Colonic mucosa (tissue), 4 donors: ENCODE measurements at regions not wholly inside any gene's neighbourhood (a gene's known extent, or its start where the extent isn't known, plus 50 kb on each side); places are given as distances from the start of the nearest gene placed in this dataset.

Experiments
- DNase-seq: peaks from one replicate; pipeline ENCODE4 v3.0.0-alpha.2; 2020
- H3K27ac ChIP-seq: fragments of 200-600 bp; one replicate; pipeline ENCODE4 v1.8.0; 2021
- H3K27me3 ChIP-seq: fragments of 200-600 bp; one replicate; pipeline ENCODE4 v1.8.0; 2021
- H3K36me3 ChIP-seq: fragments of 200-600 bp; one replicate; pipeline ENCODE4 v1.8.0; 2021
- H3K4me1 ChIP-seq: fragments of 200-600 bp; one replicate; pipeline ENCODE4 v1.8.0; 2021; ENCODE audit warnings: mild to moderate bottlenecking
- H3K4me3 ChIP-seq: fragments of 200-600 bp; one replicate; pipeline ENCODE4 v1.8.0; 2021
- H3K9ac ChIP-seq, 2 donors: one replicate each; pipeline ENCODE4 v1.7.0; 2013; ENCODE audit warnings: control low read depth in 2 of 2, low read depth in 2 of 2, low read length in 2 of 2
- H3K9me3 ChIP-seq: fragments of 200-600 bp; one replicate; pipeline ENCODE4 v1.8.0; 2021
- intact Hi-C: fragments of 100-400 bp; cut with DNase I; formaldehyde crosslinking; loops from one replicate; pipeline ENCODE4 v1.14.1; 2022
- TF ChIP-seq, protein P1 (sequence below): fragments of 200-600 bp; IDR thresholded peaks from one replicate; pipeline ENCODE4 v1.8.0; 2022; ENCODE audit warnings: antibody characterized with exemption, mild to moderate bottlenecking
- donor health status: healthy.
- donor health status: DM: no; HTN: no; CAD: no.
- donor health status: DM: no; HTN: no; CAD: no.

DNA sequence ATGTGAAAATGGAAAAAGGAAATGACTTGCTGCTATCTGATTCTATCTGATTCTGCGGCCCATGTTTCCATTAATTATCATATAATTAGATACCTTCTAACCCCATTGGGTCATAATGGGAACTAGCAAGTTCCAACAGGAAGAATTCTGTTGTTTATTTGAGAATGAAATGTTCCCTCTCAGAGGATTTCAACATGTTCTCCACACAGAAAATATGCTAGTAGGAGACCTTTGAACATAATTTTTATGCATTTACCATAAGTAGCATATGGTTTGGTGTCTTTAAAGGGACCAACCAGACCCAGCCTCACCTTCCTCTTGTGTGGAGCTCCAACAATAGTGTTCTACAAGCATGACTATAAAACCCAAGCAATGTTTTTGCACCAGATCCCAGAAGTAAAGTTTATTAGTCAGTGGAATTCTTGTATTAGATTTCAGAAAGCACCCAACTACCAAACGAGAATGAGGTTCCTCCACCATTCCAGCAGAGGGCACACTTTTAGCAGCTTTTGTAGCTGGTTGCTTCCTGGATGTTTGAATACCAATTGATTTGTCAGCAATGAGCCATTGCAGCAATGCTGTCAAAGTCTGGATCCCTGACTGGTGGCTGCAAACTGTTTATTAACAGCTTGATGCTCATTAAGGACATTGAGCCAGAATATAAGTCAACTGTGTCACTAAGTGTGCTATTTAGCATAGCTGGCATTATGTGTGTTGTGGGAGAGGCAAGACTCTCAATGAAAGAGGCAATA lies 143.6 kb upstream of the GJE1 start:
- intact Hi-C loops, result no loop called here
- TF ChIP-seq, protein P1, sequence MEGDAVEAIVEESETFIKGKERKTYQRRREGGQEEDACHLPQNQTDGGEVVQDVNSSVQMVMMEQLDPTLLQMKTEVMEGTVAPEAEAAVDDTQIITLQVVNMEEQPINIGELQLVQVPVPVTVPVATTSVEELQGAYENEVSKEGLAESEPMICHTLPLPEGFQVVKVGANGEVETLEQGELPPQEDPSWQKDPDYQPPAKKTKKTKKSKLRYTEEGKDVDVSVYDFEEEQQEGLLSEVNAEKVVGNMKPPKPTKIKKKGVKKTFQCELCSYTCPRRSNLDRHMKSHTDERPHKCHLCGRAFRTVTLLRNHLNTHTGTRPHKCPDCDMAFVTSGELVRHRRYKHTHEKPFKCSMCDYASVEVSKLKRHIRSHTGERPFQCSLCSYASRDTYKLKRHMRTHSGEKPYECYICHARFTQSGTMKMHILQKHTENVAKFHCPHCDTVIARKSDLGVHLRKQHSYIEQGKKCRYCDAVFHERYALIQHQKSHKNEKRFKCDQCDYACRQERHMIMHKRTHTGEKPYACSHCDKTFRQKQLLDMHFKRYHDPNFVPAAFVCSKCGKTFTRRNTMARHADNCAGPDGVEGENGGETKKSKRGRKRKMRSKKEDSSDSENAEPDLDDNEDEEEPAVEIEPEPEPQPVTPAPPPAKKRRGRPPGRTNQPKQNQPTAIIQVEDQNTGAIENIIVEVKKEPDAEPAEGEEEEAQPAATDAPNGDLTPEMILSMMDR, result peak; percentile 40
- no peaks in the 10 kb centered on the region for H3K36me3 ChIP-seq
- H3K9me3 ChIP-seq, result no peaks in the 10 kb centered on the region
- H3K27ac ChIP-seq, result no peak overlapping the region
- H3K9ac ChIP-seq, result no peak overlapping the region
- no peaks in the 10 kb centered on the region for H3K27me3 ChIP-seq
- no peak for DNase-seq
- no peak overlapping the region for H3K4me3 ChIP-seq
- no peaks in the 10 kb centered on the region for H3K4me1 ChIP-seq

DNA sequence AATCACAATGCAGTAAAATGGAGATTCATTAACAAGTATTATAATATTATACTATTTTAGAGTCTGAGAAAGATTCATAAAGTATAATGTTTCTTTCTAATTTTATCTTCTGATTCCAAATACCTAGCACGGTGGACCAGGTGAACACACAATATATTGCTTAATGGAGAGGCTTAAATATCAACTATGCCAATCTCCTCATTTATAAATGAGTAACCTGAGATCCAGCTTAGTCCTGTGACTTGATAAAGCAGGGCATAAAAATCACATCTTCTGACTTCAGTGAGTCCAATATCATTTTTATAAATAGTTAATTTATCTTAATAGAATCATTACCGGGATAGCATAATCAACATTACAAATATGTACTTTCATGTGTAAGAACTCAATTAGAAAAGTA lies 144.4 kb upstream of the GJE1 start:
- Histone ChIP-seq H3K27me3 (no peaks in the 10 kb centered on the region), H3K27ac (no peak overlapping the region), H3K4me1 (no peaks in the 10 kb centered on the region), H3K9me3 (no peaks in the 10 kb centered on the region), H3K36me3 (no peaks in the 10 kb centered on the region), H3K9ac (no peak overlapping the region), H3K4me3 (no peak overlapping the region)
- intact Hi-C loops, result no loop called here
- DNase-seq, result no peak
- TF ChIP-seq, protein P1, result no peak

DNA sequence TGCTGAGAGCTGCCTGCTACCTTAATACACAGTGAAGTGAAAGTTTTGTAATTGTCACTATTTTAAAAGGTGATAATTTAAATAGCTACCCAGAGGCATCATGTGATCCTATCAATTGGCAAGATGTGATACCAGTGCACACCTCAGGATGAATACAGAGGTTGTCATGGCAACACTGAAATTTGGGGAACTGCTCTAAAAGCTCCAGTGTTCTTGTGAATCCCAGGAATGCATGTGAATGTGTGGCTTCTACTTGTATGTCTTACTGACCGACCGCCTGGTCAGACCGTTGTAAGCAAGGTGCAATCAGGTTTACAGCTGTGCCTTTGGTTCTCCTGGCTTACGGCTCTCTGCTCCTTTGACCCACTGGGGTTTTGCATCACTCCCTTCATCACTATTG lies 146.3 kb upstream of the GJE1 start:
- no peak overlapping the region for H3K27ac ChIP-seq
- no peak overlapping the region for H3K4me3 ChIP-seq
- intact Hi-C loops, result no loop called here
- H3K27me3 ChIP-seq, result no peaks in the 10 kb centered on the region
- H3K36me3 ChIP-seq, result no peaks in the 10 kb centered on the region
- H3K9ac ChIP-seq, result no peak overlapping the region
- H3K9me3 ChIP-seq, result no peaks in the 10 kb centered on the region
- no peak for DNase-seq
- H3K4me1 ChIP-seq, result no peaks in the 10 kb centered on the region
- TF ChIP-seq, protein P1, result no peak

DNA sequence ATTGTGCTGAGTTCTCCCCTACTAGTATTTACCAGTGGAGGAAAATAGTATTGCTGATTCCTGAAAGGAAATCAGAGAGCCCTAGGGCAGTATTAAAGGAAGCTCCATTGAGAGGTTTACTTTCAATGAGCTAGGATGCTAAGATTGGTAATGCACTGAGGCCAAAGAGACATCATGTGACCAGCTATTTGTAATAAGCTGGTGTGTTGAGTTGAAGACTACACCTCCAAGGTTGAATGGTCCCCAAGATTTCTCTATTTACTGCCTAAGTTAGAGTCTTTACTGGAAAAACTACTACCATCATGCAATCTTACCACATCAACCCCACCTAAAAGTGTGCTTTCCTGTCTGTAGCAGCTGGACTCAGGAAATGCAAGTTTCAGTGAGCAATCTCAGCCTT lies 151.5 kb upstream of the GJE1 start:
- no peak for DNase-seq
- Histone ChIP-seq H3K4me1 (no peaks in the 10 kb centered on the region), H3K9me3 (no peaks in the 10 kb centered on the region), H3K9ac (no peak overlapping the region), H3K4me3 (no peak overlapping the region), H3K36me3 (no peaks in the 10 kb centered on the region), H3K27ac (no peak overlapping the region), H3K27me3 (no peaks in the 10 kb centered on the region)
- intact Hi-C loops, result no loop called here
- TF ChIP-seq, protein P1, result no peak

DNA sequence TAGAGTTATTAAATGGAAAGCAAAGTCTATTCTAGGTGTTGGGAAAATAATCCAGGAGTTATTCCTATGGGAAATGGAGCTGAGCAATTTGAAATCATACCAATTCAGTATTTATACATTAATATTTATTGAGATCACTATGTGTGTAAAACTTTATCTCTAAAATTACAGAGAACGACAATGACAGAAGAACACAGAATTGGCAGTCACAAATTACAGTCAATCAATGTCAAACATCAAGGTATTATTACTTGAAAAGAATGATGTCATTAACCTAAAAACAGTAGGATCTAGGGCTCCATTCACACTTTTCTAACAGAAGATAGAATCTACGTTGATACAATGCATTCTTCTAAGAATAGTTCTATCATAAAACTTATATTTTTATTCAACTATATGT lies 154.9 kb upstream of the GJE1 start:
- Histone ChIP-seq H3K4me3 (no peak overlapping the region), H3K4me1 (no peaks in the 10 kb centered on the region), H3K9me3 (no peaks in the 10 kb centered on the region), H3K27ac (no peak overlapping the region), H3K9ac (no peak overlapping the region), H3K27me3 (no peaks in the 10 kb centered on the region), H3K36me3 (no peaks in the 10 kb centered on the region)
- TF ChIP-seq, protein P1, result no peak
- intact Hi-C loops, result no loop called here
- DNase-seq, result no peak
